PFSK-1 (cell line): ENCODE measurements at regions not wholly inside any gene's neighbourhood (a gene's known extent, or its start where the extent isn't known, plus 50 kb on each side); places are given as distances from the start of the nearest gene placed in this dataset.

Experiments used
- POLR2AphosphoS5 ChIP-seq: IDR thresholded peaks from 2 replicates; pipeline ENCODE4 v1.6.1; 2012; ENCODE audit warnings: low read depth, mild to moderate bottlenecking, control low read depth, low read length, moderate library complexity
- SIN3A ChIP-seq: IDR thresholded peaks from 2 replicates; pipeline ENCODE4 v1.6.1; 2012; ENCODE audit warnings: mild to moderate bottlenecking, low read length, moderate library complexity, borderline replicate concordance; ENCODE audit not compliant: insufficient read depth

DNA sequence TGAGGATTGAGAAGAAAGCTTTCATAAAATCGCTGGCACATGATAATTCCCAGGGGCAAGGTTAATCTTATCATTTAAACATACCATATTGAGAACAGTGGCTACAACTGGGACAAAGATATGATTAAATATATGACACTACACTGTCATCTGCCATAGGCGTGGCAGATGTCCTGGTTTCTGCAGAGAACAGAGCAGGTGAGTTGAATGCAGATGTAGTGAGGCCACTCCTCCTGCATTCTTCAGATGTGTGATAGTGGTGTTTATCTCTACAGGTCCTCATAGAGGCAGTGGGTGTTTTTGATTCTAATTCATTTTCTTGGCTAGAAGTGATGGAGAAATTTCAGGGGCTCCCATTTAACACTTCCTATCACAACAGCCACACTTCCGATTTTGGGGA, 237.0 kb upstream of the CDH9 start:
- TF ChIP-seq POLR2AphosphoS5, result no peak
- no peak for TF ChIP-seq SIN3A
